A549 (cell line): ENCODE measurements at regions not wholly inside any gene's neighbourhood (a gene's known extent, or its start where the extent isn't known, plus 50 kb on each side); places are given as distances from the start of the nearest gene placed in this dataset.
"Not testable (repeated sequence)": the region's sequence is repeated elsewhere in the genome, so short reads cannot be mapped to it uniquely, and the experiment has no call there.

Experiments
- ATAC-seq, 2 experiments: fragments of 200-7000 bp in 1 of 2; fragments of >200 bp in 1 of 2; cut with Nextera tagmentation in 1 of 2; cut with Tn5 transposase in 1 of 2; 3 replicates each; pipeline versions ENCODE4 v1.8.0 to v1.9.1; 2018 to 2020; ENCODE audit warnings: mild to moderate bottlenecking in 1 of 2, moderate library complexity in 1 of 2
- CTCF ChIA-PET: fragments of 300-600 bp; sonication (Branson Sonifier 250); formaldehyde crosslinking; extraction: SDS; loops from one replicate; lab custom pipeline; 2021; ENCODE audit warnings: antibody characterized with exemption, inconsistent platforms; lab: Yijun Ruan, JAX
- POLR2A ChIA-PET: fragments of 350-600 bp; formaldehyde crosslinking; extraction: SDS; loops from one replicate; lab custom pipeline; 2021; ENCODE audit warnings: antibody characterized with exemption, inconsistent platforms; lab: Yijun Ruan, JAX
- DNase-seq, 2 experiments: peaks; one replicate each; pipeline versions ENCODE4 v3.0.0 to v3.0.0-alpha.2; 2011 to 2016; ENCODE audit warnings: low read depth in 1 of 2, low spot score in 1 of 2
- FAIRE-seq: peaks from 2 replicates; lab custom pipeline; 2011; peaks lifted over from hg19 to GRCh38; lab: Jason Lieb, UNC
- H3K27ac ChIP-seq, 2 experiments: fragments of >200 bp; sonication (Bioruptor Twin); formaldehyde crosslinking; 3 replicates each; pipeline ENCODE4 v1.5.1; 2016 to 2017
- H3K4me1 ChIP-seq: fragments of >200 bp; sonication (Bioruptor Twin); formaldehyde crosslinking; 3 replicates; pipeline ENCODE4 v1.6.1; 2016
- H3K4me2 ChIP-seq: fragments of >200 bp; sonication (Bioruptor Twin); formaldehyde crosslinking; 3 replicates; pipeline ENCODE4 v1.6.1; 2016
- H3K4me3 ChIP-seq: fragments of >200 bp; sonication (Bioruptor Twin); formaldehyde crosslinking; 3 replicates; pipeline ENCODE4 v1.5.1; 2016
- H3K9me3 ChIP-seq: fragments of >200 bp; sonication (Bioruptor Twin); formaldehyde crosslinking; 3 replicates; pipeline ENCODE4 v1.6.1; 2016
- ATOH8 ChIP-seq: fragments of 250-450 bp; sonication (Bioruptor Pico); IDR thresholded peaks from 2 replicates; pipeline ENCODE4 v1.5.0; 2020; ENCODE audit warnings: low read depth, mild to moderate bottlenecking, moderate library complexity
- CBX2 ChIP-seq: fragments of 200-600 bp; sonication (generic); IDR thresholded peaks from 2 replicates; pipeline ENCODE4 v1.6.1; 2016; ENCODE audit warnings: low read depth, mild to moderate bottlenecking, borderline replicate concordance
- CBX8 ChIP-seq: fragments of 200-600 bp; sonication (generic); IDR thresholded peaks from 2 replicates; pipeline ENCODE4 v1.6.1; 2016
- CHD2 ChIP-seq: fragments of 150-350 bp; IDR thresholded peaks from 2 replicates; pipeline ENCODE4 v1.6.1; 2014; ENCODE audit warnings: low read length; ENCODE audit not compliant: partially characterized antibody
- EHMT2 ChIP-seq: fragments of 200-600 bp; sonication (generic); IDR thresholded peaks from 2 replicates; pipeline ENCODE4 v1.6.1; 2016; ENCODE audit warnings: antibody characterized with exemption, low read depth, mild to moderate bottlenecking, moderate library complexity
- EP300 ChIP-seq, 2 experiments: fragments of >200 bp; sonication (Bioruptor Twin); formaldehyde crosslinking; IDR thresholded peaks; 2 replicates in 1 of 2; 3 replicates in 1 of 2; pipeline ENCODE4 v1.6.1; 2016 to 2017
- ESRRA ChIP-seq: fragments of 150-350 bp; IDR thresholded peaks from 2 replicates; pipeline ENCODE4 v1.6.1; 2014; ENCODE audit warnings: mild to moderate bottlenecking, low read length, borderline replicate concordance
- FOSB ChIP-seq: fragments of 250-450 bp; sonication (Bioruptor Pico); IDR thresholded peaks from 2 replicates; pipeline ENCODE4 v1.5.0; 2020; ENCODE audit warnings: mild to moderate bottlenecking, moderate library complexity
- FOXS1 ChIP-seq: fragments of 250-450 bp; sonication (Bioruptor Pico); IDR thresholded peaks from 2 replicates; pipeline ENCODE4 v1.5.0; 2020; ENCODE audit warnings: mild to moderate bottlenecking, moderate library complexity
- HDAC2 ChIP-seq: fragments of 200-600 bp; sonication (generic); IDR thresholded peaks from 2 replicates; pipeline ENCODE4 v1.6.1; 2016
- HES2 ChIP-seq: fragments of >200 bp; sonication (Bioruptor Twin); formaldehyde crosslinking; IDR thresholded peaks from 2 replicates; pipeline ENCODE4 v1.6.1; 2016
- HOXA7 ChIP-seq: fragments of 250-450 bp; sonication (Bioruptor Pico); IDR thresholded peaks from 2 replicates; pipeline ENCODE4 v1.5.0; 2020; ENCODE audit warnings: mild to moderate bottlenecking, moderate library complexity
- HOXB5 ChIP-seq: fragments of 250-450 bp; sonication (Bioruptor Pico); IDR thresholded peaks from 2 replicates; pipeline ENCODE4 v1.5.0; 2020; ENCODE audit warnings: mild to moderate bottlenecking, moderate library complexity
- JUNB ChIP-seq: fragments of >200 bp; sonication (Bioruptor Twin); formaldehyde crosslinking; IDR thresholded peaks from 2 replicates; pipeline ENCODE4 v1.6.1; 2016
- KDM1A ChIP-seq: fragments of 200-600 bp; sonication (generic); IDR thresholded peaks from 2 replicates; pipeline ENCODE4 v1.6.1; 2016; ENCODE audit warnings: low read depth, mild to moderate bottlenecking
- NFE2L2 ChIP-seq: fragments of 150-350 bp; conservative IDR thresholded peaks from 2 replicates; pipeline ENCODE4 v1.6.1; 2014; ENCODE audit warnings: low read length
- PHF8 ChIP-seq: fragments of 200-600 bp; sonication (generic); IDR thresholded peaks from 2 replicates; pipeline ENCODE4 v1.6.1; 2016; ENCODE audit warnings: low read depth, mild to moderate bottlenecking, antibody characterized with exemption, moderate library complexity, borderline replicate concordance
- POLR2A ChIP-seq: IDR thresholded peaks from 2 replicates; pipeline ENCODE4 v1.6.1; 2012; ENCODE audit warnings: mild to moderate bottlenecking, low read length
- TFCP2L1 ChIP-seq: fragments of 250-450 bp; sonication (Bioruptor Pico); IDR thresholded peaks from 2 replicates; pipeline ENCODE4 v1.5.0; 2021; ENCODE audit warnings: mild to moderate bottlenecking
- ZC3H11A ChIP-seq: fragments of 450-650 bp; IDR thresholded peaks from 2 replicates; pipeline ENCODE4 v1.6.1; 2014; ENCODE audit warnings: antibody characterized with exemption, mild to moderate bottlenecking
- ZFP36 ChIP-seq: fragments of 450-650 bp; IDR thresholded peaks from 2 replicates; pipeline ENCODE4 v1.6.1; 2014; ENCODE audit warnings: borderline replicate concordance; ENCODE audit not compliant: partially characterized antibody
- ZNF302 ChIP-seq: fragments of 250-450 bp; sonication (Bioruptor Pico); IDR thresholded peaks from 2 replicates; pipeline ENCODE4 v1.9.0; 2021; ENCODE audit warnings: inconsistent platforms, mild to moderate bottlenecking, moderate library complexity
- ZSCAN20 ChIP-seq: fragments of 250-450 bp; sonication (Bioruptor Pico); IDR thresholded peaks from 2 replicates; pipeline ENCODE4 v1.8.0; 2022; ENCODE audit warnings: mild to moderate bottlenecking, moderate library complexity
- WGBS: methylation state at CpG from one replicate; pipeline ENCODE4 v1.1.6; 2017; ENCODE audit errors: missing lambda C conversion rate; 5-methylcytosine and 5-hydroxymethylcytosine counted together
- TF ChIP-seq, protein P1 (sequence below): fragments of 450-650 bp; IDR thresholded peaks from 2 replicates; pipeline ENCODE4 v1.6.1; 2014; ENCODE audit warnings: antibody characterized with exemption
- TF ChIP-seq, protein P2 (sequence below): fragments of 150-350 bp; IDR thresholded peaks from 2 replicates; pipeline ENCODE4 v1.6.1; 2014; ENCODE audit warnings: low read depth, mild to moderate bottlenecking, low read length
- TF ChIP-seq, protein P3 (sequence below): IDR thresholded peaks from 2 replicates; pipeline ENCODE4 v1.6.1; 2012

DNA sequence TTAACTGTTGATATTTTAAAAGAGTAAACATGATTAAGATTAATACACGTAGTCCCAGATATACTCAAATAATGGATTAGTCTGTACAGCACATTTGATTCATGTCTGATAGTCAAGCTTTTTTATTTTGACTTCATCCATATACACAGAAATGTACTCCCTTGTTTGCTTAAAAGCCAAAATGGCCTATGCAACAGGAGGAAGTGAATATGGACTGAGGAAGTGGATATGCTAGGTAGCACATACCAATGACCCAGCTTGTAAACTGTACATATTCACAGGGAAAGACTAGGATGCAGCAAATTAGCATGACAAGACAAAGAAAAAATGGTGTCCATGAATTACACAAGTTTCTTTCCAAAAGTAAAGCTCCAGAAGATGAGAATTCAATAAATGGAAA, 109.7 kb downstream of the CAAP1 start (continued):
- TF ChIP-seq FOSB (no peak), NFE2L2 (no peak), ESRRA (no peak), CBX8 (no peak), ZC3H11A (no peak), ZSCAN20 (CRISPR knock-in tag) (no peak), CBX2 (no peak), HOXB5 (CRISPR knock-in tag) (no peak), TFCP2L1 (CRISPR knock-in tag) (no peak)

GRCh38 chr9:26781906-26782305, 110.7 kb downstream of the CAAP1 start:
- TF ChIP-seq ZNF302 (CRISPR knock-in tag) (no peak), ATOH8 (CRISPR knock-in tag) (no peak), KDM1A (no peak), JUNB (no peak), HDAC2 (no peak), PHF8 (no peak), HES2 (no peak), ZFP36 (no peak), POLR2A (no peak), EHMT2 (no peak), EP300 (IDR thresholded peaks at IDR 0.05) (no peak), HOXA7 (CRISPR knock-in tag) (no peak), CHD2 (no peak), FOXS1 (CRISPR knock-in tag) (no peak)
- TF ChIP-seq, protein P1, sequence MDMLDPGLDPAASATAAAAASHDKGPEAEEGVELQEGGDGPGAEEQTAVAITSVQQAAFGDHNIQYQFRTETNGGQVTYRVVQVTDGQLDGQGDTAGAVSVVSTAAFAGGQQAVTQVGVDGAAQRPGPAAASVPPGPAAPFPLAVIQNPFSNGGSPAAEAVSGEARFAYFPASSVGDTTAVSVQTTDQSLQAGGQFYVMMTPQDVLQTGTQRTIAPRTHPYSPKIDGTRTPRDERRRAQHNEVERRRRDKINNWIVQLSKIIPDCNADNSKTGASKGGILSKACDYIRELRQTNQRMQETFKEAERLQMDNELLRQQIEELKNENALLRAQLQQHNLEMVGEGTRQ: no peak
- TF ChIP-seq, protein P2, sequence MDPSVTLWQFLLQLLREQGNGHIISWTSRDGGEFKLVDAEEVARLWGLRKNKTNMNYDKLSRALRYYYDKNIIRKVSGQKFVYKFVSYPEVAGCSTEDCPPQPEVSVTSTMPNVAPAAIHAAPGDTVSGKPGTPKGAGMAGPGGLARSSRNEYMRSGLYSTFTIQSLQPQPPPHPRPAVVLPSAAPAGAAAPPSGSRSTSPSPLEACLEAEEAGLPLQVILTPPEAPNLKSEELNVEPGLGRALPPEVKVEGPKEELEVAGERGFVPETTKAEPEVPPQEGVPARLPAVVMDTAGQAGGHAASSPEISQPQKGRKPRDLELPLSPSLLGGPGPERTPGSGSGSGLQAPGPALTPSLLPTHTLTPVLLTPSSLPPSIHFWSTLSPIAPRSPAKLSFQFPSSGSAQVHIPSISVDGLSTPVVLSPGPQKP: no peak
- TF ChIP-seq, protein P3, sequence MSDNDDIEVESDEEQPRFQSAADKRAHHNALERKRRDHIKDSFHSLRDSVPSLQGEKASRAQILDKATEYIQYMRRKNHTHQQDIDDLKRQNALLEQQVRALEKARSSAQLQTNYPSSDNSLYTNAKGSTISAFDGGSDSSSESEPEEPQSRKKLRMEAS: no peak
- FAIRE-seq (no peak), ATAC-seq (no peak), DNase-seq (no peak)
- no peaks in the 10 kb centered on the region for H3K4me1 ChIP-seq
- H3K9me3 ChIP-seq: no peaks in the 10 kb centered on the region
- no peak overlapping the region for H3K4me2 ChIP-seq
- ChIA-PET CTCF (no interaction called here), POLR2A (no interaction called here)
- no peak overlapping the region for H3K4me3 ChIP-seq
- WGBS: 3% methylated on average over 1 of the region's 1 CpG
- H3K27ac ChIP-seq: no peak overlapping the region

GRCh38 chr9:26780307-26780706, 112.3 kb downstream of the CAAP1 start:
- FAIRE-seq, H3K4me1 ChIP-seq, CTCF ChIA-PET, POLR2A ChIA-PET, ATAC-seq, DNase-seq, H3K4me3 ChIP-seq, H3K4me2 ChIP-seq, H3K9me3 ChIP-seq: not testable (repeated sequence)
- WGBS: 48% methylated on average over 3 of the region's 3 CpGs
- peak overlapping the region in 1 of 2 experiments; percentile 41; a peak in 1 of 6 replicates for H3K27ac ChIP-seq
